Lower leg skin (tissue), 3 donors: ENCODE measurements at regions not wholly inside any gene's neighbourhood (a gene's known extent, or its start where the extent isn't known, plus 50 kb on each side); places are given as distances from the start of the nearest gene placed in this dataset.

Experiments
- POLR2A ChIP-seq, 2 donors: fragments of 450-650 bp; IDR thresholded peaks; one replicate each; pipeline ENCODE4 v1.6.1; 2016 to 2017; ENCODE audit warnings: antibody characterized with exemption in 2 of 2, mild to moderate bottlenecking in 1 of 2, moderate library complexity in 1 of 2
- TF ChIP-seq, protein P1 (sequence below), 3 donors: fragments of 450-650 bp; IDR thresholded peaks; one replicate each; pipeline ENCODE4 v1.5.1; 2016; ENCODE audit warnings: antibody characterized with exemption in 3 of 3, mild to moderate bottlenecking in 3 of 3, moderate library complexity in 2 of 3

DNA sequence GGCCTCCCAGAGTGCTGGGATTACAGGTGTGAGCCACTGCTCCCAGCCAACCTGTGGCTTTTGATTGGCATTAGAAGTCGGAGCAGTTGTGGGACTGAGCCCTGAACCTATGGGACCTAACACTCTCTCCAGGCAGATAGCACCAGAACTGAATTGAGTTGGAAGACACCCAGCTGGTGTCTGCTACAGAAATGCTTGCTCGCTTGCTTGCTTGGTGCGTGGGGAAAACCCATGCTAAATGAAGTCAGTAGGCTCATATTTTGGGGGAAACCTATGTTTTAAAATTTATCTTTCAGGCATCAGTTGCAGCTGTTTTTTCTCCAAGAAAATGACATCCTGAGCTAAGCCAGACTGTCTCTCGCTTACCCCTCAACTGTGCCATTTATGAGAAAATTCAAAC is 158.5 kb upstream of the RFC3 start:
- TF ChIP-seq, protein P1, sequence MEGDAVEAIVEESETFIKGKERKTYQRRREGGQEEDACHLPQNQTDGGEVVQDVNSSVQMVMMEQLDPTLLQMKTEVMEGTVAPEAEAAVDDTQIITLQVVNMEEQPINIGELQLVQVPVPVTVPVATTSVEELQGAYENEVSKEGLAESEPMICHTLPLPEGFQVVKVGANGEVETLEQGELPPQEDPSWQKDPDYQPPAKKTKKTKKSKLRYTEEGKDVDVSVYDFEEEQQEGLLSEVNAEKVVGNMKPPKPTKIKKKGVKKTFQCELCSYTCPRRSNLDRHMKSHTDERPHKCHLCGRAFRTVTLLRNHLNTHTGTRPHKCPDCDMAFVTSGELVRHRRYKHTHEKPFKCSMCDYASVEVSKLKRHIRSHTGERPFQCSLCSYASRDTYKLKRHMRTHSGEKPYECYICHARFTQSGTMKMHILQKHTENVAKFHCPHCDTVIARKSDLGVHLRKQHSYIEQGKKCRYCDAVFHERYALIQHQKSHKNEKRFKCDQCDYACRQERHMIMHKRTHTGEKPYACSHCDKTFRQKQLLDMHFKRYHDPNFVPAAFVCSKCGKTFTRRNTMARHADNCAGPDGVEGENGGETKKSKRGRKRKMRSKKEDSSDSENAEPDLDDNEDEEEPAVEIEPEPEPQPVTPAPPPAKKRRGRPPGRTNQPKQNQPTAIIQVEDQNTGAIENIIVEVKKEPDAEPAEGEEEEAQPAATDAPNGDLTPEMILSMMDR (IDR thresholded peaks at IDR 0.05): no peak
- no peak for TF ChIP-seq POLR2A (IDR thresholded peaks at IDR 0.05)
